B cell (primary cell): ENCODE measurements at regions not wholly inside any gene's neighbourhood (a gene's known extent, or its start where the extent isn't known, plus 50 kb on each side); places are given as distances from the start of the nearest gene placed in this dataset.

ENCODE experiments used
- EZH2 ChIP-seq: IDR thresholded peaks from 2 replicates; pipeline ENCODE4 v1.6.1; 2012; ENCODE audit warnings: borderline replicate concordance, low read depth, mild to moderate bottlenecking, moderate library complexity, low read length; ENCODE audit not compliant: insufficient read depth, poor library complexity, severe bottlenecking
- TF ChIP-seq, protein P1 (sequence below): fragments of 200-600 bp; IDR thresholded peaks from one replicate; pipeline ENCODE4 v1.8.0; 2022; ENCODE audit warnings: antibody characterized with exemption, mild to moderate bottlenecking

DNA sequence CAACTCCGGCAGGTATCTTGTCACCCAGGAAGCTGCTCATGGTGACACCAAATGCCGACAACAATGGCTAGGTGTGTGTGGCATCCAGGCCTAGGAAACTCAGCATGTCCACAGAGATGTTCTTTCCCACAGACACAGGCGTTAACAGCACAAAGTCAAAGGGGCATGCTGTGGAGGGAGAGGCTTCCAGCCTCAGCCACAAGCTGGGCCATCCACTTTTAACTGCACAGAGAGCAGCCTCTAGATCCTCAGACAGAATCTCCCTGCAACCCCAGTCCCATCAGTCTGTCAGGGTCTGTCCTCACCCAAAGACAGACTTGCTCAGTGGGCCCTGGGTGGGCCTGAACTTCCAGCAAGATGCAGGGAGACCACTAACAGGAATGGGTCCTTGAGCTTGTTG lies 58.5 kb upstream of the BCAR3 start:
- TF ChIP-seq, protein P1, sequence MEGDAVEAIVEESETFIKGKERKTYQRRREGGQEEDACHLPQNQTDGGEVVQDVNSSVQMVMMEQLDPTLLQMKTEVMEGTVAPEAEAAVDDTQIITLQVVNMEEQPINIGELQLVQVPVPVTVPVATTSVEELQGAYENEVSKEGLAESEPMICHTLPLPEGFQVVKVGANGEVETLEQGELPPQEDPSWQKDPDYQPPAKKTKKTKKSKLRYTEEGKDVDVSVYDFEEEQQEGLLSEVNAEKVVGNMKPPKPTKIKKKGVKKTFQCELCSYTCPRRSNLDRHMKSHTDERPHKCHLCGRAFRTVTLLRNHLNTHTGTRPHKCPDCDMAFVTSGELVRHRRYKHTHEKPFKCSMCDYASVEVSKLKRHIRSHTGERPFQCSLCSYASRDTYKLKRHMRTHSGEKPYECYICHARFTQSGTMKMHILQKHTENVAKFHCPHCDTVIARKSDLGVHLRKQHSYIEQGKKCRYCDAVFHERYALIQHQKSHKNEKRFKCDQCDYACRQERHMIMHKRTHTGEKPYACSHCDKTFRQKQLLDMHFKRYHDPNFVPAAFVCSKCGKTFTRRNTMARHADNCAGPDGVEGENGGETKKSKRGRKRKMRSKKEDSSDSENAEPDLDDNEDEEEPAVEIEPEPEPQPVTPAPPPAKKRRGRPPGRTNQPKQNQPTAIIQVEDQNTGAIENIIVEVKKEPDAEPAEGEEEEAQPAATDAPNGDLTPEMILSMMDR = no peak
- TF ChIP-seq EZH2 = no peak
